HG03460 (cell line): ENCODE measurements at regions not wholly inside any gene's neighbourhood (a gene's known extent, or its start where the extent isn't known, plus 50 kb on each side); places are given as distances from the start of the nearest gene placed in this dataset.

ENCODE experiments used
- ATAC-seq: cut with Tn5 transposase; IDR thresholded peaks from one replicate; pipeline ENCODE4 v1.9.1; 2021; ENCODE audit not compliant: unreplicated experiment

- ATAC-seq: no peak
Observed at GRCh38 chr9:22389271-22389670, 57.4 kb upstream of the DMRTA1 start.

DNA sequence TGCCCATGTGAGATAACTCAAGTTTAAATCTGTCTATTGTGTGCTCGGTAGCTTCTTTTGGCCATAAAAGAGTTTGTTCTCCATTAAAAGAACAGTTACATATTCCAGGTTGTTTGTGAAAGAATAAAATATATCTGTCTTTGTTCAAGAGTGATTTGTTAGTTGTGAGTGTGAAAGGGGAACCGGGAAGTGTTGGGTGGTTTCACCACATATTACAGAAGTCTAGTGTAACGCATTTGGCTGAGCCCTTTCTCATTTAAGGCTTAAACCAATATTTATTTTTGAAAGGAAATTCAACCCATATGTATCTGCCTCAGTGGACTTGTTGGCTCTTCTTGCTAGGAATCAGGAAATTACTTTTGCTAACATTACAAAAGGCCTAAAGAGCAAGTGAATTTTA lies 54.1 kb upstream of the DMRTA1 start:
- ATAC-seq: no peak

DNA sequence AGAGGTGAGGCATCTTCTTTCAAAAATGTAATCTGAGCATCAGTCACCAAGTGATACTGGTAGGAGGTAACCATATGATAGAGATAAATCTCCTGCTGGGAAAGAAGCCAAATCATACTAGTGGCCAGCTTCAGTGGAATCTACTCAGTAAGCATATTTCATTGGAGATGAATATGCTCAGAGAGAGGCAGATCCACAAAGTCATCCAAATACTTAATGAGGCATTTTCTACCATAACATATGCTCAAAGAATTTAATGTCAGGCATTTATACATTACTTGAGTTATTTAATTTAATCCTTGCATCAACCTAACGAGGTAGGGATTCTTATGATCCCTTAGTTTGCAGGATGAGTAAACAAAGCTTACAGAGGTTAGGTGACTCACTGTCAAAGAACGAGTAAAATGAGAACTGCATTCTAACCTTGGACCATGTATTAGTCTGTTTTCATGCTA lies 50.9 kb upstream of the DMRTA1 start:
- no peak for ATAC-seq
